ENCODE measurements at regions not wholly inside any gene's neighbourhood (a gene's known extent, or its start where the extent isn't known, plus 50 kb on each side); places are given as distances from the start of the nearest gene placed in this dataset.
"Not testable (repeated sequence)": the region's sequence is repeated elsewhere in the genome, so short reads cannot be mapped to it uniquely, and the experiment has no call there.

DNA sequence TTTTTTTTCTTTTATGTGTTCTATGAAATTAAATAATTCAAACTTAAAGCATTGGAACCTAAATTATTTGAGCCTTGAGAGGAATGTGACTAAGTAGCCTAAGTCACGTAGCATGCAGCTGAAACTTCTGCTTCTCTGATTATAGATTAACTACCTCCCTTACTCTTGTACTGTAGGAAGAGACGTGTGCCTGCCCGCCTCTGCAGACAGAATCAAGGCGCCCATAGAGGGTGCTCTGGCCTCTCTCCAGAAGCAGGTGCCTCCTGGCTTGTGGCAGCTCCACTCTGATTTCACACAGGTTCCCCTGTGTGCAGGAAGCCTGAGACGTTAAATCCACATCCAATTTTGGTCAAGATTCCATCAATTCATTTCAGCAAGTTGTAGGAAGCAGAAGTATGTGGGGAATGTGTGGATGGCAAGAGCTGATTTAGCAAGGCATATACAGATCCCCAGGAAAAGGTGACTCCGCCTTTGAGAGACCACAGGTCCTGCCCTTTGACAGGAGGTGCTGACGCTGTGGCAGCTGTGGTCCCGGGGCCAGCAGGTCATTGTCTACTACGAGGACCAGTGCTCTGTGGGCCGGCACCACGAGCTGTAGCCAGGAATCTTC lies 1418.8 kb downstream of the CDH11 start:
- DNase-seq (ENCODE audit: low spot score): no peak

DNA sequence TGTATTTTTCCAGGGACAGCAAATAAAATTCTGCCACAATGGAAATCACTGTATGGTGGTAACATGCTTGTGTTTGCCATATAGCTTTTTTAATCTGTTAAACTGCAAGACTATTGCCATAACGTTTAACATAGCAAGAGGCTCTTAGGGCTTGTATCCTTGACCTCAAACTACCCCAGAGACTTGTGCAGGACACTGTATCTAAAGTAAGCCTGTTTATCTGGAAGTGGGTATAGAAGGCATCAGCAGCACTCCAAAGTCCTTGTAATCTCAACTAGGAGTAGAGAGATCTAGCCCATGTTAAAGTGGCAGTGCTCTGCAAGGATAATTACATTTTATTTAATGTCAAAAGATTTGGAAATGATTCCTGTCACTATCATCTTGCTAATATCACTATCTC lies 1424.1 kb downstream of the CDH11 start:
- DNase-seq (ENCODE audit: low spot score): no peak

DNA sequence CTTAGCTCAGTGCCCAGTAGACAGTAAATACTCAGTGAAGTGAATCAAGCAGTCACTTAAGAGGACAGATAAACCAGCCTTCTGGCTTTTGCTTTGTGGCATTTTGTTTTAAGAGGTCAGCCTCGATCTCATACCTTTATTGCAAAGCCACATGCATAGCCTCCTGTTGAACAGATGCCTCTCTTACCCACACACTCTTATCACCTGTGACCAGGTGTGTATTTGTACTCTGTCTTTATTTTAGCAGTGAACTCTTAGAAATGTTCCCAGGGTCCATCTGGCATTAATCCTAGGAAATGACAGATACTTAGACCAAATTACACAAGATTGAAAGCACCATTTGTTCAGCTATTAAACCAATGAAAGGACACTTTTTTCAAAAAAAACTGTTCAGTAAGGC lies 1426.5 kb downstream of the CDH11 start:
- no peak for DNase-seq (ENCODE audit: low spot score)

DNA sequence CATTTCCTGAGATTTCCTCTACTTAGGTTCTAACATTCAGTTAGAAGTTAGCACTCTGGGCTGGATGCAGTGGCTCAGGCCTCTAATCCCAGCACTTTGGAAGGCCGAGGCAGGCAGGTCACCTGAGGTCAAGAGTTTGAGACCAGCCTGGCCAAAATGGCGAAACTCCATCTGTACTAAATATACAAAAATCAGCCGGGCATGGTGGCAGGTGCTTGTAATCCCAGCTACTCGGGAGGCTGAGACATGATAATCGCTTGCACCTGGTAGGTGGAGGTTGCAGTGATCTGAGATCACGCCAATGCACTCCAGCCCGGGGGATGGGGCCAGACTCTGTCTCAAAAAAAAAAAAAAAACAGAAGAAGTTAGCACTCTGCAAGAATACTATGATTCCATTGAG lies 1430.9 kb downstream of the CDH11 start:
- DNase-seq (ENCODE audit: low spot score): no peak

DNA sequence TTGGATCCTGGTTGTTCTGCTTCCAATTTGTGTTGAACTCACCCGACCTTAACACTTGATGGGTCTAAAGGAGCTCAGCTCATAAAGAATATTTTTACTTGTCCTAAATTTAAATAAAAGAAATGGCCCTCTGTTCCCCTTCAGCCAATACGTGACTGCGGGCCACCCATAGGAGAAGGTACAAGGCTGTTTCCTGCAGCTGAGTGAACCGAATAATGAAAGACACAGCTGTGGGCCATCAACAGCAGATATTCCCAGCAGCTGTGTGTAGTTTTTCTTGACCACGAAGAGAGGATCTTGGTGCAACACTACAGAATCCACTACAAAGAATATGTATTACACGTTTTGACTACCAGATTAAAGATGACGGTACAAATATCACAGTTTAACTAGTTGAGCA lies 1431.6 kb downstream of the CDH11 start:
- no peak for DNase-seq (ENCODE audit: low spot score)

DNA sequence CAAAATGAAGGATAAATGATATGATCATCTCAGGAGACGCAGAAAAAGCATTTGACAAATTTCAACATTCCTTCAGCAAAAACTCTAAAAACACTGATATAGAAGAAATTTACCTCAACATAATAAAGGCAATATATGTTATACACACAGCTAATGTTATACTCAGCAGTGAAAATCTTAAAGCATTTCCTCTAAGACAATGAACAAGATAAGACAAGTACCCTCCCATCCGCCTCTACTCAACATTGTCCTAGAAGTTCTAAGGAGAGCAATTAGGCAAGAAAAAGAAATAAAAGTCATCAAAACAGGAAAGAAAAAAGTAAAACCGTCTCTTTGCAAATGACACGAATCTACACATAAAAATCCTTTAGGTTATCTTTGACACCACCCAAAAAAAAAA lies 1432.8 kb downstream of the CDH11 start:
- no peak for DNase-seq (ENCODE audit: low spot score)

DNA sequence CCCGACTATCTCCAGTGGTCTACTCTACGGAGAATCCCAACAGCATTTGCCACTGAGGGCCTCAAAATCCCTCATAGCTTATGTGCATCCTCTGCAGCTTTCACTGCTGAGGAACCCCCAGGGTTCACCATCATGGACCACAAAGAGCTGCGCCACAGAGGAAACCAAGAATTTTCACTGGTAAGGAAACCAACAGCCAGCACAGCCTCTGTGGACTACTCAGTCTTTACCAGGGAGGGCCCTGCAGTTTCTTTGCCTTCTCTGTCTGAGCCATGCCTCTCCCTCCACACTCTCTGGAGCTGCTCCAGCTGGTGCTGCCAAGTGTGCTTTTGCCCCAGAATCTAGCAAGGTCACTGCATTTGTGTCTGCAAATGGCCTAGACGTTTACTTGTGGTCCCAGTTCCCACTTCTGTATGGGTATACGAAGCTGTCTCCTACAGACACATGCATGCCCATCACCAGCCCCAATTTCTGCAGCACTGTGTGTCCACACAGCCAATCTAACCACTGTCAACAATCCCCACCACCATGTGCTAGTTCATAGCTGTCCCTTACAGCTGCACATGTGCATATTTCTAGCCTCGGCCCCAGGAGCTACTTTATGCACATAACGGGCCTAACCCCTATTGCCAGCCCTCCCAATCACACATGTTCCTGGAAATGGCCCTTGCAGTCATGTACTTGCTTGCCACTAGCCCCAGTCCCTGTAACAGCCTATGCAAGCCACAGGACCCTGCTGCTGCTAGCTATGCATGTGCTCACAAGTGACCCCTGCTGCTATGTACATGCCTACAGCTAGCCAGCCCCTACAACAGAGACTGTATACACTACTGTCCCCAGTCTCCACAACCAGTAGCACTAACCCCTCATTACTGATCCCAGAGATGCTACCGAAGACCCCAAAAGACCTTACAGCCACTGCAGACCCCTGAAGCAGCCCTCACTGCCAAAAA lies 1437.4 kb downstream of the CDH11 start:
- no peak for DNase-seq (ENCODE audit: low spot score)

DNA sequence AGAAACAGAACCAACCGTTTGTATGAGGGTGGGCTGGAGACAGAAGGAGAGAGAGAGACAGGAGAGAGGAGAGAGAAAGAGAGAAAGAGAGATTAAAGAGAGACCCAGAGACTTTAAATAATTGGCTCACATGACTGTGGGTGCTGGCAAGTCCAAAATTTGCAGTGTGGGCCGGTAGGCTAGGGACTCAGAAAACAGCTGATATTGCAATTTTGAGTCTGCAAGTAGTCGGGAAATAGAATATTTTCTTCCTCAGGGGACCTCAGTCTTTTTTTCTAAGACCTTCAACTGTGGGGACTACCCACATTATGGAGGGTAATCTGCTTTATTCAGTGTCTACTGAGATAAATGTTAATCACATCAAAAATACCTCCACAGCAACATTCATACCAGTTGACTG lies 1439.0 kb downstream of the CDH11 start:
- no peak for DNase-seq (ENCODE audit: low spot score)

DNA sequence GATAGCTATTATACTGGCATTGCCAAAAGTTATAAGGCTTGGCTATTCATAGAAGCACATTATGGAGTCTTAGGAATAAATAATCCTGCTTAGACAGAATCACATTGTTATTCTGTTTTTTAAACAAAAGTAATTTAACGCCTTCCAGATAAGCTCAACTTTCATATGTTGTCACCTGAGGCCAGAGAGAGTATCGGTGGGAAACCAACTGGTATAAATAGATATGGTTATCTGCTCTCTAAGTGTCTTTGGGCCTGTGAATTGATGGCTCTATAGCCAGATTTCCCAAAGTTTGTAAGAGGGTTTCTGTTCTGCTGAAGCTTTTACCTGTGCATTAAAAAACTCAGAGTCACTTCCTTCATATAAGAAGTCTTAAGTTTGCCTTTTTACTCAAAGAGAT lies 1449.4 kb downstream of the CDH11 start:
- DNase-seq (ENCODE audit: low spot score): no peak

DNA sequence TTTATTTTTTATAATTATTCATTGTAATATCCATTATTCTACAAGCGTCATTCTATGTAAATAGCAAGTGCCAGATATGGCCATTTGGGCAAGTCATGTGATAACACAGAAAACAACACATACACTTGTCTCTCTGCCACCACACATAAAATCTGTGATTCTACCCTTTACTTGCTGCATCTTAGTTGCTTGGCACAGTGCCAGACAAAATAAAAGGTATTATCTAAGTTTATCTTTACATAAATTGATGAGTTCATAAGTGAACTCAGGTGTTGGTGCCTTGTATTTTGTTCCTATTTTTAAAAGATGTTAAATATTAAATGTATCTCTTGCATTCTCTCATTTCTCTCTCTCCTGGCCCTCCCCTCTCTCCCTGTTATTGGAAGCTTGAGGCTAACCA lies 1458.7 kb downstream of the CDH11 start:
- DNase-seq (ENCODE audit: low spot score): no peak

DNA sequence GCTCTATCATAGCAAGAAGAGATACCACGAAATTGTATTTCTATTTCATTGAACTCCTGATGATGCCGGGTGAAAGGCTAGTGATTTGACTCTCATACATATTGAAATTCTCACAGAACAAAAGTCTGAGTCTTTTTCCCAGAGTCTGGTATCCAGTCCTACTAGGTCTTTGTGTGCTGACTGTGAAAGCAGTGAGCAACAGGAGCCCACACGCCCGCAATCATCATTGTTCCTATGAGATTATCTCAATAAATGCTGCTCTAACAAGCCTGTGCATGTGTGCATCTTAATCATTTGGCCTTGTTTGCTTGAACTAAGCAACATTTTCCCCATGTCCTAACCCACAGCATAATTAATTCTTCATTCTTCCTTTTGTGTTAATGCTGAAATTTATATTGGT lies 1466.0 kb downstream of the CDH11 start:
- no peak for DNase-seq (ENCODE audit: low spot score)

DNA sequence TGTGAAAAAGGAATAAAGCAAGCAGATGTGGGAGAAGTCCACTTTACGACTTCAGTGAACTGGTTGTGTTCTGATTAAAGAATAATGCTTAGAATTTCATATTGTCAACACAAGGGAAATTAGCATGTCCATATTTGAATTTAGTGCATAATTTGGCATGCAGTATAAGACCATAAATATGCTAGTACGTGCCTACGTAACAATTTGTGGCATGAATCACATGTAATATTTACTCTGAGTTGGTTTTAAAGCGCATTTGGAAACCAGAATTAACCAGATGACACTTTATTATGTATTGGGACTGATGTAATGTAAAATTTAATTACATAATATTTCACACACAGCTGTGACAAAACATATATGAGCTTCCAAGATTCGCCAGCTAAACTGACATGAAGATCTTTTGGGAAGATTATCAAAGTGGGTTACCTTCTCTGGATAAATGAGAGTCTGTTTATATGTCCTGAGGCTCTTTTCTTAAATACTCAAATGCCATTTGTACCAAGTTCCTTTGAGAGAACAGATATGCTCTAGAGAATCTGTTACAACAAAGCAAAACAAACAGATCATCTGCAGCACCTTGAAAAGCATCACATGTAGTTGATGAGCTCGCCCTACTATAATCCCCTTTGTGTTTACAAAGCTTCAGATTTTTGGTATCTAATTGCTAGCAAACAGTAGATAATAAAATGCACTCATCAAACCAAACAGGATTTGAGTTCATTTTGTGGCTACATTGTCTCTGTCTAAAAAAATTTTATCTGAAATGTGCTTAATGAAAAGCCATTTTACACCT lies 1468.6 kb downstream of the CDH11 start:
- no peak for DNase-seq (ENCODE audit: low spot score)

DNA sequence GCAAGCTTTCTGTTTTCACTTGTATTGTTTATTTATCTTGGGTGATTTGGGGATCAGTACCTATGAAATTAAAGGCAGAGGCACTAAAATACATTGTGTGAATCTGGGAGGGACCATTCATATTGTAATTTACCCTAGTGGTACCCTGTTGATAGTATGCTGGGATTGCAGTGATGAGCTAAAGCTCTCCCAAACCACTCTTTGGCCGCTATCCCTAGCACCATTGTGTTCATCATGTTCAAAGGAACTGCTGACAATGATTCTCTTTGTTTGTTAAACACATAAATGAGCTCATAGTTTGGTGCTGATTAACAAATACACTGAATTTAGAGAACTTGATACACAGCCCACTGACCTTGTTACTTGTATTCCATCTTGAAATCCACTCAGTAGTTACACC lies 1469.8 kb downstream of the CDH11 start:
- no peak for DNase-seq (ENCODE audit: low spot score)

DNA sequence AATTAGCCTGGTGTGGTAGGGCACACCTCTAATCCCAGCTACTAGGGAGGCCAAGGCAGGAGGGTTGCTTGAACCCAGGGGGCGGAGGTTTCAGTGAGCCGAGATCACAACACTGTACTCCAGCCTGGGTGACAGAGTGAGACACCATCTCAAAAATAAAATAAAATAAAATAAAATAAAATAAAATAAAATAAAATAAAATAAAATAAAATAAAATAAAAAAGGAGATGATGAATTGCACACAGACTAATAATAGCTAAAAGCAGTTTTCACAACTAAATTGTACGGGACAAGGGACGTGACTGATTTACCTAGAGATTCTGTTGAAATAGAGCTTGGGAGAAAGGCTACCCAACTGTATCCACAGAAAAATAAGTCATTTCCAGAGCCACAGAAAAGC lies 1471.3 kb downstream of the CDH11 start:
- no peak for DNase-seq (ENCODE audit: low spot score)

DNA sequence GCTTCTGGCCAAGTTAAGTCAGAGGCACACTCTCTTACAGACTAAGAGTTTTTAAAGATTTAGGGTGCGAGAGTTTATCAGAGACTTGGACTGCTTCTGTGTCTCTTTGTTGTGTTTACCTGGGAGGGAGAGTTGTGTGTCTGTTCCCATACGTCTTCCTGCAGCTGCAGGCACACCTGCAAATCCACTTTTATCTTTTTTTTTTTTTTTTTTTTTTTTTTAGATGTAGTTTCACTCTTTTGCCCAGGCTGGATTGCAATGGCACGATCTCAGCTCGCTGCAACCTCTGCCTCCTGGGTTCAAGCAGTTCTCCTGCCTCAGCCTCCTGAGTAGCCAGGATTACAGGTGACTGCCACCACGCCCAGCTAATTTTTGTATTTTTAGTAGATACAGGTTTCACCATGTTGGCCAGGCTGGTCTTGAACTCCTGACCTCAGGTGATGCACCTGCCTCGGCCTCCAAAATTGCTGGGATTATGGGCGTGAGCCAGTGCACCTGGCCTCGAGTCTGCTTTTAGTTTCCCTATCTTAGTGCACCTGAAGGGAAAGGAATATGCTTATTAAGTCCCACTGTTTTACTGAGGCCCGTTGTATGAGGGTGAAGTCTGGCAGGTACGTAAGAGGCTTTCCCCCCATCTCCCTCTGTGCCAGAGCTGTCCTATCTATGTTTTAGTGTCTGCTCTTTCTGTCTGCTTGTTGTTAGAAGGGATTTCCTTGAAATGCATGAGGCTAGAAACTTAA lies 1488.0 kb downstream of the CDH11 start:
- not testable (repeated sequence) for DNase-seq (ENCODE audit: low spot score)

DNA sequence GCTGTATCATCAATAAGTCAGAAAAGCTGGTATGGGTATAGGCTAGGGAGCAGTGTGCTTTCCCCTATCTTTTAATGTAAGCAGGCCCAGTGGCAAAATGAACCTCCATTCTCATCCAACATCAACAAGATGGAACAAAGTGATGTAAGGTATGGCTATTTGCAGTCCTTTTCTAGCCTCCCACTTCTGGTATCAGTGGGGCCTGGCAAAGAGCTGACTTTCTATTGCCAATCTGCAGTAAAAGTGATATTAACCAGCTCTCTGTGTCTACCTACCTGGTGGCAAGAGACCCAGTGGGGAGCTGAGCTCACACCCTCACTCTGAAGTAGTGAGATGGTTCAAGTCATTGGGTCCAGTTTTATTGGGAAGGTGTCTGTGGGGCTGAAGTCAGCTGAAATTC lies 1492.6 kb downstream of the CDH11 start:
- no peak for DNase-seq (ENCODE audit: low spot score)

DNA sequence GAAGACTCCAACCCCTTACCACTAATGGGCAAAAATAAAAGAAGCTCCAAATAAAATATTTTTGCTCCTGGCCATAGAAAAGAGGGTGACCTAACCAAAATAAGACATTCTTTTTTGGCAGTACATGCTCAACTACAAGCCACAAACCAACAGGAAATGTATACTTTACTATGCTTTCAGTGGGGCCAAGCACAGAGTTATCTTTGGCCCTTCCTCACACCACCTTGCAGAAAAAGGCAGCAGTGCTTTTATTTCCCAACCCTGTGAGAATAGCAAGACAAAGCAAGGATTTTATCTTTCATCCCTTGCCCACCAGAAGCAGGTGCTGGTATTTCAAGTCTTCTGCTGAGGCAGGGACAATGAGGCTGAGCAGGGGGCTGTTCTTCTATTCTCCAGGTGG lies 1493.1 kb downstream of the CDH11 start:
- DNase-seq (ENCODE audit: low spot score): no peak

DNA sequence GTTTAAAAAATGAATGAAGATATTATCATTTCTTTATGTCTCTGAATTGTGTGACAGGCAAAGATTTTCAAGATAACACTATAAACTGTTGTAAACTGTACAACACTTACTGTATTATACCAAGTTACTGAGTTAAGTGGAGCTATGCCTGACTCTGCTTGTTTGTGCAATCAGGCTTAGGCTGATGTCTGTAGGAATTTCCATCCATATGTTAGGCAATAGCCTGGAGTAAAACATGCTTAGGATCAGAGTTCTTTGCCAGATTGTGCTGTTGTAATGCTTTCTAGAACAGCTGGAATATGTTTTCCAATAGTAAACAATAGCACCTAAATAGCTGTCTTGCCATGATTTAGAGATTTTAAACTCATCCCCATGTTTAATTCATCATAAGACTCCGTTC lies 1496.7 kb downstream of the CDH11 start:
- no peak for DNase-seq (ENCODE audit: low spot score)

DNA sequence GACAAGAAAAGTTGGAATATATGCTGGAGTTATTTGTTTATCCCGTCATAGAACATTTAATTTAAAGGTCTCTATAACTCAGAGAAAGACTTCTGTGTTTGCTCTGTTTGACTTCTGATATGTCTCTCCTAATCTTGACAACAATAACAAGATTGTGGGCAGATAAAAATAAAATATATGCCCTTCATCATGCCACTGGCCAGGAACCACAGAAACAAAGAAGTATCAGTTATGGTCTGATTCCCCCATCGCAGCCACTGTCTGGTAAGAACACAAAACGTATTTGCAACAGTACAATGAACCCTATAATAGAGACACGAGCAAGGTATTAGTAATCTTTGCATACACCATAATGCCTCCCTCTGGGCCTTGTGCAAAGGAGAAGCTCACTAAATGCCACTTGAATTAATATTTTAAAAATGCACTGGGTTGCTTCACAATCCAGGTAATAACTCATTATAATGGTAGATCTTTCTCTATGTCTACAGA lies 1498.3 kb downstream of the CDH11 start:
- DNase-seq (ENCODE audit: low spot score): no peak

DNA sequence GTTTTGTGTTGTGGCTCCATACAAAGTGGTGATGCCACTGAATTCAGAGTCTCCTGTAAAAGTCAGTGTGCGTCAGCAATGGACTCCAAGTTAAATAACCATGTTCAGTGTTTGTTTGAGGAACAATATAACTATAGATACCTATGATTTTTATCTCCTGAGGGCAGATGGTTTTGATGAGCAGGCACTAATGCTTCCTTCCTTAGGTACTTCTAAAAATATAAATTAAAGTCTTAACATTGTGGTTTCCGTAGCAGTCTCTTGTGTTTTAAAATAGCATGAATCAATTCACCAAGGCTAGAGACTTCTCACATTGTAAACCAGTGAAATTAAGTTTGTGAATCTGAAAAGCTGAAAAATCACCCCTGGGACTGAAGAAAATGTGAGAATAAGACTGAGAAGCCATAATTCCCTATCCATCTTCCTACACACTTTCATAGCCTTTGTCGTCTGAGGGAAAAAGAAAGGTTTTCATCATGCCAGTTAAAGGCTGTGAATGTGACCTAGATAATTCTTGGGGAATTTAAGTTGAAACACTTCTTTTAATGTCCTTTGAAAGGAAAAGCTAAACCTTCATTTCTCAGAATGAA lies 1502.9 kb downstream of the CDH11 start:
- no peak for DNase-seq (ENCODE audit: low spot score)

DNA sequence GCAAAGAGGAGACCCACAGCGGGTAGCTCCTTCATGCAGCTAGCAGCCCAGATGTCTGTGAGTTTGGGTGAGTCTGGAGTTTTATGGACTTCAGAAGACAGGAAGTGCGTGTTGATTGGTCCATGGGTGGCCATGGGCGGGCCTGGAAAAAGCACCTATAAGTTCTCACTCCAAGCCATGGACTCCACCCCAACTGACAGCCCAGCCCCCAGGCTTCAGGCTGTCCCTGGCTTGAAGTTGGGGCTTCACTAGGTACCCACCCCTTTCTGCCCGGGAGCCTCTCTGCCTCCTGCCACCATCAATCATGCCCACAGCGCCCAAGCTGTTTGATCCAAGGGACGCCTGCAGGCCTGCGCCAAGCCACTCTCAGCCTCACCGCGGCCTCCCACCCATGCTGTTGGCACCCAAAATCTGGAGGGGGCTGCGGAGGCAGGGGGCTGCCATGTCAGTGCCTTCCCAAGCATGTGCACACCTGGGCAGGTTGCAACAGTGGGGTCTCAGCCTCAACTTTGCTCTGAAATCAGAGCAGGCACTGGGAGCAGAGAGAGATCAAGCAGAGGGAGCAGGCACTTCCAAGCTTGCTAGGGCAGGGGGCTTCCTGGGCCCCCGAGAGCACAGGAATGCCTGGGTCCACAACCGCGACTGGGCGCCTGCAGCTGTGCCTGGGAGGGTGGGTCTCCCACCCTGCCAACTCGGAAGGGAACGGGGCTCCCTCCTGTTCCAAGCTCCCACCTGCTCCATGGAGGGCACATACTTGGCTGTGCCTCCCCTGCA lies 1503.7 kb downstream of the CDH11 start:
- no peak for DNase-seq (ENCODE audit: low spot score)

Measured in HuH-7 (cell line).